HG03457 (cell line): ENCODE measurements at regions not wholly inside any gene's neighbourhood (a gene's known extent, or its start where the extent isn't known, plus 50 kb on each side); places are given as distances from the start of the nearest gene placed in this dataset.

Experiments
- ATAC-seq: cut with Tn5 transposase; IDR thresholded peaks from one replicate; pipeline ENCODE4 v1.9.1; 2021; ENCODE audit warnings: moderate number of reproducible peaks; ENCODE audit not compliant: unreplicated experiment

- no peak for ATAC-seq
These were observed 102.0 kb upstream of the RPS6KA2 start for GRCh38 chr6:166728884-166729530.

GRCh38 chr6:166726201-166726600 lies 99.2 kb upstream of the RPS6KA2 start:
- no peak for ATAC-seq

- ATAC-seq = no peak
These were observed 98.5 kb upstream of the RPS6KA2 start for GRCh38 chr6:166725571-166725970.

GRCh38 chr6:166724576-166724975 lies 97.5 kb upstream of the RPS6KA2 start:
- ATAC-seq = no peak

- no peak for ATAC-seq
These were observed 95.7 kb upstream of the RPS6KA2 start for GRCh38 chr6:166722785-166723184.

GRCh38 chr6:166721576-166721975 lies 94.5 kb upstream of the RPS6KA2 start:
- no peak for ATAC-seq

- ATAC-seq = no peak
These were observed 93.8 kb upstream of the RPS6KA2 start for GRCh38 chr6:166720856-166721255.

- ATAC-seq = no peak
These were observed 92.0 kb upstream of the RPS6KA2 start for GRCh38 chr6:166719019-166719418.

GRCh38 chr6:166718516-166718915 lies 91.5 kb upstream of the RPS6KA2 start:
- no peak for ATAC-seq

- no peak for ATAC-seq
These were observed 90.0 kb upstream of the RPS6KA2 start for GRCh38 chr6:166716910-166717617.

GRCh38 chr6:166715992-166716391 lies 88.9 kb upstream of the RPS6KA2 start:
- no peak for ATAC-seq

- no peak for ATAC-seq
These were observed 88.0 kb upstream of the RPS6KA2 start for GRCh38 chr6:166715065-166715464.

- no peak for ATAC-seq
These were observed 87.5 kb upstream of the RPS6KA2 start for GRCh38 chr6:166714581-166714980.

- ATAC-seq = no peak
These were observed 87.1 kb upstream of the RPS6KA2 start for GRCh38 chr6:166714187-166714510.

- no peak for ATAC-seq
These were observed 86.6 kb upstream of the RPS6KA2 start for GRCh38 chr6:166713434-166714186.

- ATAC-seq = no peak
These were observed 85.5 kb upstream of the RPS6KA2 start for GRCh38 chr6:166712286-166713228.

- ATAC-seq = no peak
These were observed 83.0 kb upstream of the RPS6KA2 start for GRCh38 chr6:166710084-166710483.

- ATAC-seq = no peak
These were observed 81.4 kb upstream of the RPS6KA2 start for GRCh38 chr6:166708460-166708859.

- no peak for ATAC-seq
These were observed 80.0 kb upstream of the RPS6KA2 start for GRCh38 chr6:166707045-166707444.

GRCh38 chr6:166705069-166705468 lies 78.0 kb upstream of the RPS6KA2 start:
- ATAC-seq = no peak

GRCh38 chr6:166704171-166704570 lies 77.1 kb upstream of the RPS6KA2 start:
- ATAC-seq = no peak
